B cell (primary cell): ENCODE measurements at regions not wholly inside any gene's neighbourhood (a gene's known extent, or its start where the extent isn't known, plus 50 kb on each side); places are given as distances from the start of the nearest gene placed in this dataset.

ENCODE experiments used
- ATAC-seq: fragments of 200-7000 bp; cut with Tn5 transposase; one replicate; pipeline ENCODE4 v1.10.0; 2021; ENCODE audit warnings: low read depth, mild to moderate bottlenecking, moderate number of reproducible peaks, moderate library complexity
- CTCF ChIA-PET: fragments of 350-600 bp; sonication (Branson Sonifier 250); formaldehyde crosslinking; loops from one replicate; lab custom pipeline; 2021; ENCODE audit warnings: antibody characterized with exemption, inconsistent platforms; lab: Charles Lee
- POLR2A ChIA-PET: fragments of 350-600 bp; sonication (Branson Sonifier 250); formaldehyde crosslinking; loops from one replicate; lab custom pipeline; 2021; ENCODE audit warnings: antibody characterized with exemption; lab: Charles Lee
- DNase-seq: peaks from one replicate; pipeline ENCODE4 v3.0.0; 2013
- H2AFZ ChIP-seq: 2 replicates; pipeline ENCODE4 v1.6.1; 2012; ENCODE audit warnings: mild to moderate bottlenecking, low read depth, low read length; ENCODE audit not compliant: insufficient read depth, poor library complexity, severe bottlenecking
- H3K27ac ChIP-seq, 2 donors: 1 replicate in 1 of 2; 2 replicates in 1 of 2; pipeline ENCODE4 v1.5.1; 2012 to 2013; ENCODE audit warnings: low read length in 2 of 2, mild to moderate bottlenecking in 2 of 2, moderate library complexity in 1 of 2
- H3K27me3 ChIP-seq, 4 experiments: fragments of 200-600 bp in 1 of 4; sonication (generic) in 1 of 4; replicated peaks in 1 of 4; 1 replicate in 2 of 4; 2 replicates in 2 of 4; pipeline versions ENCODE4 v1.6.1 to v1.7.0; 2013 to 2016; ENCODE audit warnings: low read length in 3 of 4, mild to moderate bottlenecking in 2 of 4, mixed read lengths in 1 of 4, moderate library complexity in 1 of 4; ENCODE audit not compliant: insufficient read depth in 4 of 4, control insufficient read depth in 3 of 4; ENCODE audit errors: control extremely low read depth in 1 of 4
- H3K36me3 ChIP-seq, 2 experiments: replicated peaks in 1 of 2; 1 replicate in 1 of 2; 2 replicates in 1 of 2; pipeline versions ENCODE4 v1.6.1 to v1.7.1; 2013; ENCODE audit warnings: low read length in 1 of 2; ENCODE audit not compliant: insufficient read depth in 2 of 2, control insufficient read depth in 1 of 2; ENCODE audit errors: control extremely low read depth in 1 of 2, extremely low read depth in 1 of 2
- H3K4me1 ChIP-seq, 2 donors: fragments of 200-600 bp in 1 of 2; sonication (generic) in 1 of 2; 1 replicate in 1 of 2; 2 replicates in 1 of 2; pipeline versions ENCODE4 v1.5.1 to v1.6.1; 2013 to 2017; ENCODE audit warnings: low read length in 2 of 2; ENCODE audit not compliant: control insufficient read depth in 2 of 2, insufficient read depth in 2 of 2
- H3K4me2 ChIP-seq: replicated peaks from 2 replicates; pipeline ENCODE3; 2012; ENCODE audit warnings: mild to moderate bottlenecking, low read depth, low read length; ENCODE audit not compliant: poor library complexity, severe bottlenecking
- H3K4me3 ChIP-seq, 5 experiments: fragments of 200-600 bp in 1 of 5; sonication (generic) in 1 of 5; 1 replicate in 3 of 5; 2 replicates in 2 of 5; pipeline versions ENCODE4 v1.5.1 to v1.7.0; 2011 to 2016; ENCODE audit warnings: low read length in 4 of 5, mild to moderate bottlenecking in 4 of 5, low read depth in 2 of 5, control low read depth in 1 of 5, moderate library complexity in 1 of 5; ENCODE audit not compliant: insufficient read depth in 1 of 5; ENCODE audit errors: control extremely low read depth in 1 of 5, extremely low read depth in 1 of 5
- H3K79me2 ChIP-seq: fragments of 200-600 bp; sonication (generic); one replicate; pipeline ENCODE4 v1.6.0; 2016; ENCODE audit warnings: low read length; ENCODE audit not compliant: control insufficient read depth, insufficient read depth
- H3K9ac ChIP-seq: fragments of 200-600 bp; sonication (generic); 2 replicates; pipeline ENCODE4 v1.6.1; 2017; ENCODE audit warnings: mild to moderate bottlenecking, low read length, moderate library complexity
- H3K9me3 ChIP-seq, 3 donors: one replicate each; pipeline versions ENCODE4 v1.6.1 to v1.7.1; 2013; ENCODE audit warnings: low read length in 2 of 3; ENCODE audit not compliant: control insufficient read depth in 2 of 3, insufficient read depth in 1 of 3; ENCODE audit errors: control extremely low read depth in 1 of 3
- H4K20me1 ChIP-seq: 2 replicates; pipeline ENCODE4 v1.6.0; 2012; ENCODE audit warnings: mild to moderate bottlenecking, low read length; ENCODE audit not compliant: insufficient read depth, control insufficient read depth, poor library complexity, severe bottlenecking
- H3K27ac Mint-ChIP-seq: one replicate; pipeline ENCODE4 v1.8.0; 2021; ENCODE audit warnings: mixed read lengths
- H3K27me3 Mint-ChIP-seq: one replicate; pipeline ENCODE4 v1.8.0; 2021; ENCODE audit warnings: mixed read lengths
- H3K4me1 Mint-ChIP-seq: one replicate; pipeline ENCODE4 v1.8.0; 2021; ENCODE audit warnings: mixed read lengths
- H3K4me3 Mint-ChIP-seq: one replicate; pipeline ENCODE4 v1.8.0; 2021; ENCODE audit warnings: mixed read lengths
- H3K9me3 Mint-ChIP-seq: one replicate; pipeline ENCODE4 v1.8.0; 2022; ENCODE audit warnings: mixed read lengths; ENCODE audit not compliant: insufficient read depth
- CTCF ChIP-seq: fragments of 200-600 bp; IDR thresholded peaks from one replicate; pipeline ENCODE4 v1.8.0; 2022; ENCODE audit warnings: antibody characterized with exemption, mild to moderate bottlenecking
- EZH2 ChIP-seq: IDR thresholded peaks from 2 replicates; pipeline ENCODE4 v1.6.1; 2012; ENCODE audit warnings: borderline replicate concordance, low read depth, mild to moderate bottlenecking, moderate library complexity, low read length; ENCODE audit not compliant: insufficient read depth, poor library complexity, severe bottlenecking
- WGBS: methylation state at CpG from one replicate; pipeline ENCODE4 v1.1.5; 2013; ENCODE audit warnings: missing lambda C conversion rate; ENCODE audit not compliant: insufficient coverage; 5-methylcytosine and 5-hydroxymethylcytosine counted together
- intact Hi-C: fragments of 100-400 bp; cut with micrococcal nuclease; formaldehyde crosslinking; loops from one replicate; pipeline ENCODE4 v1.10.0; 2022

GRCh38 chr13:28603043-28603664 lies 55.8 kb upstream of the POMP start:
- DNase-seq (no peak), ATAC-seq (no peak)
- no peaks in the 10 kb centered on the region for H3K27me3 ChIP-seq
- TF ChIP-seq EZH2 (no peak), CTCF (no peak)
- no peaks in the 10 kb centered on the region for H3K4me1 ChIP-seq
- no peaks in the 10 kb centered on the region for H3K36me3 ChIP-seq
- no peak overlapping the region for H3K9ac ChIP-seq
- Mint-ChIP-seq H3K9me3 (no peaks in the 10 kb centered on the region), H3K4me1 (no peaks in the 10 kb centered on the region), H3K27ac (no peak overlapping the region), H3K27me3 (no peaks in the 10 kb centered on the region), H3K4me3 (no peak overlapping the region)
- 79% methylated on average over 2 of the region's 6 CpGs for WGBS
- no peaks in the 10 kb centered on the region for H4K20me1 ChIP-seq
- H3K27ac ChIP-seq = no peak overlapping the region
- intact Hi-C loops = no loop called here
- H3K4me2 ChIP-seq = no peak overlapping the region
- no peak overlapping the region for H3K4me3 ChIP-seq
- H3K79me2 ChIP-seq = no peaks in the 10 kb centered on the region
- H3K9me3 ChIP-seq = peaks cover 0 to 1% (median 0%) of the 10 kb centered on the region in 3 donors
- POLR2A ChIA-PET = no interaction called here
- CTCF ChIA-PET = no interaction called here
- no peak overlapping the region for H2AFZ ChIP-seq

DNA sequence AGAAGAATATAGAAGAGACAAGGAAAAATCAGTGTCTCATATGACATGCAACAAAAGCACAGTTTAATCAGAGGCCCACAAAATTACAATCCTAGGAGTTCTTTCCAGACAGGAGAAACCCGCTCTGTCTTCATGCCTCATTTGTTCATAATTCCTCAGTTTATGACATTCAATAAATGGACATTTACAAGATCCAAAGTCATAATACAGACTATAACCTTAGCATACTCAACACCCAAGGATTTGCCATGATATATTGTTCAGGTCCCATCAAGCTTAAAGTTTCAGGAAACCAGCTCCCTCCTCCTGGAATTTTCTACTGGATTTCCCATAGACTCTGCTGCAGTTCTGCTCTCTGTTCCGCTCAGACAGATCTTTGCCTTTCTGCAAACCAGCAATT lies 56.4 kb upstream of the POMP start:
- H3K27ac Mint-ChIP-seq = no peak overlapping the region
- ATAC-seq = no peak
- H3K4me2 ChIP-seq = no peak overlapping the region
- no peaks in the 10 kb centered on the region for H3K79me2 ChIP-seq
- 100% methylated on average over 2 of the region's 2 CpGs for WGBS
- DNase-seq = no peak
- H3K4me1 ChIP-seq = no peaks in the 10 kb centered on the region
- ChIA-PET CTCF (no interaction called here), POLR2A (no interaction called here)
- no peaks in the 10 kb centered on the region for H4K20me1 ChIP-seq
- no peaks in the 10 kb centered on the region for H3K27me3 ChIP-seq
- TF ChIP-seq CTCF (no peak), EZH2 (no peak)
- no peaks in the 10 kb centered on the region for H3K9me3 Mint-ChIP-seq
- no peak overlapping the region for H3K9ac ChIP-seq
- no peak overlapping the region for H3K4me3 ChIP-seq
- H2AFZ ChIP-seq = no peak overlapping the region
- peaks cover 0 to 1% (median 0%) of the 10 kb centered on the region in 3 donors for H3K9me3 ChIP-seq
- intact Hi-C loops = no loop called here
- no peak overlapping the region for H3K4me3 Mint-ChIP-seq
- H3K27me3 Mint-ChIP-seq = no peaks in the 10 kb centered on the region
- H3K36me3 ChIP-seq = no peaks in the 10 kb centered on the region
- H3K27ac ChIP-seq = no peak overlapping the region
- H3K4me1 Mint-ChIP-seq = no peaks in the 10 kb centered on the region
